Thoracic aorta (tissue), 2 donors: ENCODE measurements at regions not wholly inside any gene's neighbourhood (a gene's known extent, or its start where the extent isn't known, plus 50 kb on each side); places are given as distances from the start of the nearest gene placed in this dataset.
"Not testable (repeated sequence)": the region's sequence is repeated elsewhere in the genome, so short reads cannot be mapped to it uniquely, and the experiment has no call there.

ENCODE experiments used
- ATAC-seq: fragments of 150-250 bp; one replicate; pipeline ENCODE4 v1.8.0; 2017; ENCODE audit warnings: low read depth; ENCODE audit not compliant: insufficient number of reproducible peaks, low FRiP score
- DNase-seq: peaks from one replicate; pipeline ENCODE4 v3.0.0-alpha.2; 2020; ENCODE audit warnings: low spot score
- H3K27ac ChIP-seq, 2 donors: fragments of 200-600 bp; sonication (generic); 1 replicate in 1 of 2; 2 replicates in 1 of 2; pipeline ENCODE4 v1.5.1; 2016; ENCODE audit warnings: mild to moderate bottlenecking in 2 of 2, moderate library complexity in 2 of 2
- H3K27me3 ChIP-seq: fragments of 200-600 bp; sonication (generic); replicated peaks from 2 replicates; pipeline ENCODE4 v1.6.0; 2016; ENCODE audit warnings: mild to moderate bottlenecking; ENCODE audit not compliant: insufficient read depth
- H3K36me3 ChIP-seq: fragments of 200-600 bp; sonication (generic); one replicate; pipeline ENCODE4 v1.5.1; 2016
- H3K4me1 ChIP-seq, 2 donors: fragments of 200-600 bp; sonication (generic); 1 replicate in 1 of 2; 2 replicates in 1 of 2; pipeline versions ENCODE4 v1.5.1 to v1.6.0; 2016; ENCODE audit warnings: low read depth in 2 of 2, mild to moderate bottlenecking in 1 of 2; ENCODE audit not compliant: control insufficient read depth in 1 of 2
- H3K4me3 ChIP-seq: fragments of 200-600 bp; sonication (generic); 2 replicates; pipeline ENCODE4 v1.5.1; 2016; ENCODE audit warnings: mild to moderate bottlenecking
- H3K9me3 ChIP-seq: fragments of 200-600 bp; sonication (generic); 2 replicates; pipeline ENCODE4 v1.5.1; 2016
- TF ChIP-seq, protein P1 (sequence below): fragments of 200-600 bp; sonication (generic); IDR thresholded peaks from one replicate; pipeline ENCODE4 v1.5.1; 2019; ENCODE audit warnings: antibody characterized with exemption

GRCh38 chr2:88802026-88802425 lies 110.6 kb downstream of the RPIA start:
- not testable (repeated sequence) for H3K27ac ChIP-seq, DNase-seq, H3K36me3 ChIP-seq, ATAC-seq, H3K4me1 ChIP-seq, H3K4me3 ChIP-seq, H3K9me3 ChIP-seq, H3K27me3 ChIP-seq

DNA sequence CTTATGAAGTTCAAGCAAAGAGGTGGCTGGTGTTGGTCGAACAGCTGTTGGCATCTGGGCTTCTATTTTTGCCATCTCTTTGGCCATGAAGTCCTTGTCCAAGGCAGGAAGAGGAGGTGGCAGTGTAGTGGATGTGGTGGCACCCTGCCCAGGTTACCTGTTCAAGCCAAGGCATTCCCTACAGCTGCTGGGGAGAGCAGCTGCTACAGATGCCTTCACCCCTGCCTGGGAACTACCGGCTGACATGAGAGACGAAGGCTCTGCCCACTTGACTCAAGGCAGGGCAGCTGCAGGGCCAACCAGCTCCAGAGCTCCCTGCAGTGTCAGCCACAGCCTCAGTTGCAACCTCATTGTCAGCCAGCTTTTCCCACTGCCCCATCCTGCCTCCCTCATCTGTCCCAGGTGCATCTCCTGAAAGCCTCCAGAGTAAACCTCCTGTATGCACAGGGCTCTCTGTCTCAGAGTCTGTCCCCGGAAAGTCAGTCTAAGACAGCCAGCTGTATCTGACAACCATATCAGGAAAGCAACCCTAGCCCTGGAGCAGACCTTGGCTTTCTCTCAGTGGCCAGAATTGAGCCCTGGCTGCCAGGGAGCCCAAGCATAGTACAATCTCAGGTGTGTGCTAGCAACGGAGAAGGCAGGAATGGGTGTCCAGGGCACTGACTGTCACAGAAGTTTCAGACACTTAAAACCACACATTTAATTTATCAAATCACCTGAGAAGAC lies 115.9 kb downstream of the RPIA start:
- Histone ChIP-seq H3K9me3 (no peaks in the 10 kb centered on the region), H3K4me3 (no peak overlapping the region), H3K27me3 (no peaks in the 10 kb centered on the region), H3K36me3 (no peaks in the 10 kb centered on the region), H3K4me1 (no peaks in the 10 kb centered on the region), H3K27ac (no peak overlapping the region)
- ATAC-seq: no peak
- TF ChIP-seq, protein P1, sequence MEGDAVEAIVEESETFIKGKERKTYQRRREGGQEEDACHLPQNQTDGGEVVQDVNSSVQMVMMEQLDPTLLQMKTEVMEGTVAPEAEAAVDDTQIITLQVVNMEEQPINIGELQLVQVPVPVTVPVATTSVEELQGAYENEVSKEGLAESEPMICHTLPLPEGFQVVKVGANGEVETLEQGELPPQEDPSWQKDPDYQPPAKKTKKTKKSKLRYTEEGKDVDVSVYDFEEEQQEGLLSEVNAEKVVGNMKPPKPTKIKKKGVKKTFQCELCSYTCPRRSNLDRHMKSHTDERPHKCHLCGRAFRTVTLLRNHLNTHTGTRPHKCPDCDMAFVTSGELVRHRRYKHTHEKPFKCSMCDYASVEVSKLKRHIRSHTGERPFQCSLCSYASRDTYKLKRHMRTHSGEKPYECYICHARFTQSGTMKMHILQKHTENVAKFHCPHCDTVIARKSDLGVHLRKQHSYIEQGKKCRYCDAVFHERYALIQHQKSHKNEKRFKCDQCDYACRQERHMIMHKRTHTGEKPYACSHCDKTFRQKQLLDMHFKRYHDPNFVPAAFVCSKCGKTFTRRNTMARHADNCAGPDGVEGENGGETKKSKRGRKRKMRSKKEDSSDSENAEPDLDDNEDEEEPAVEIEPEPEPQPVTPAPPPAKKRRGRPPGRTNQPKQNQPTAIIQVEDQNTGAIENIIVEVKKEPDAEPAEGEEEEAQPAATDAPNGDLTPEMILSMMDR: no peak
- no peak for DNase-seq

DNA sequence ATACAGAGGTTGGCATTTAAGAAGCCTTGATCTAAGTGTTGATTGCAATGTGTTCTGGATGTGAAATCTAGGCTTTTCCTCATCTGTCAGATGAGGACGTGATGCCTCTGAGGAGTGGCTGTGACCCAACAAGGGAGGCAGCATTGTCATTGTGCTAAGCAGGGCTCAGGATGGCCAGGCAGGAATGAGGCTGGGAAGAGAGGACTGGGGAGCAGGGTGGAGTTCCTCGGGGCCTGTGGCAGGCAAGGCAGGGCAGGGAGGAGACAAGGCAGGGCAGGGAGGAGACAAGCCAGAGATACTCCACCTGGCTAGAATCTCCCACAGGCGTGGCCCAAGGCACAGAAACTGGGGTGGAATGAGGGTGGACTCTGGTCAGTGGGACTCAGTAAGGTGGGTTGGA lies 116.6 kb downstream of the RPIA start:
- H3K4me1 ChIP-seq: no peaks in the 10 kb centered on the region
- H3K36me3 ChIP-seq: no peaks in the 10 kb centered on the region
- no peak for ATAC-seq
- H3K9me3 ChIP-seq: no peaks in the 10 kb centered on the region
- H3K27me3 ChIP-seq: no peaks in the 10 kb centered on the region
- H3K27ac ChIP-seq: no peak overlapping the region
- TF ChIP-seq, protein P1: no peak
- no peak overlapping the region for H3K4me3 ChIP-seq
- no peak for DNase-seq

DNA sequence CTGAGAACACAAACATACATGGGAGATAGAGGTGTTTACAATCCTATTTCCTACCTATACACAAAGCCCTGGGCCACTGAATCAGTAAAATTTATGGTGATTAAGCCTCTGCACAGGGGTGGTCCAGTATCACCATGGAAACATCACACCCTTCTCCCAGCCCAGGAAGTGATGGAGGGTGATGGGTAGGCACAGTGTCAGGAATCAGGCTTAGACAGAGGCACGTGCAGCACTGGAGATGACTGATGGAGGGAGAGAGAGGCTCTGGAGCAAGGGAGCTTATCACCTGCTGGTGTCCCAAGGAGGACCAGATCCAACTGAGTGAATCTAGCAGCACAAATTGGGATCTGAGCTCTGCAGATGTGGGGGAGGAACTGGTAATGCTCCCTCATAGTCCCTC lies 117.2 kb downstream of the RPIA start:
- H3K4me3 ChIP-seq: no peak overlapping the region
- no peaks in the 10 kb centered on the region for H3K27me3 ChIP-seq
- no peaks in the 10 kb centered on the region for H3K36me3 ChIP-seq
- H3K9me3 ChIP-seq: no peaks in the 10 kb centered on the region
- DNase-seq (no peak), ATAC-seq (no peak)
- TF ChIP-seq, protein P1: no peak
- no peaks in the 10 kb centered on the region for H3K4me1 ChIP-seq
- no peak overlapping the region for H3K27ac ChIP-seq

DNA sequence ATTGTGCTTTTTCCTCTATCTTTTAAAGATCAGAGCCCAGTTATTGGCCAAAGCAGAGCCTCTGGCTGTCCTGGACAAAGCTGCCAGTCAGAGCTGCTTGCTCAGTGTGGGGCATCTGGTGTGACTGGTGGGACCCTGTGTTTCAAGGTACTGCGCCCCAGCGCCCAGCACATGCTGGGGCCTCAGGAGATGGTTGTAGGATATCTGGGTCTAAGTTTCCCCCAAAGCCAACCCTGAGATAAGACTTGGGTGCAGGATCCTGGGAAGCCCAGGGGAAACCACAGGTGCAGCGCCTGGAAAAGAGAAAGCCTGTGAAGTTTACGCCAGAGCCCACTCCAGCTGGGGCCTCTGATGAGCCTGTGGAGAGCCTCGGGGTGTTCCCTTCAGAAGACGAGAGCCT lies 117.7 kb downstream of the RPIA start:
- no peak overlapping the region for H3K4me3 ChIP-seq
- no peaks in the 10 kb centered on the region for H3K4me1 ChIP-seq
- DNase-seq: no peak
- H3K27ac ChIP-seq: no peak overlapping the region
- ATAC-seq: no peak
- no peaks in the 10 kb centered on the region for H3K27me3 ChIP-seq
- no peaks in the 10 kb centered on the region for H3K9me3 ChIP-seq
- TF ChIP-seq, protein P1: no peak
- H3K36me3 ChIP-seq: no peaks in the 10 kb centered on the region

GRCh38 chr2:88810017-88810416 lies 118.5 kb downstream of the RPIA start:
- no peak for ATAC-seq
- Histone ChIP-seq H3K27me3 (no peaks in the 10 kb centered on the region), H3K36me3 (no peaks in the 10 kb centered on the region), H3K27ac (no peak overlapping the region), H3K4me1 (no peaks in the 10 kb centered on the region), H3K9me3 (no peaks in the 10 kb centered on the region), H3K4me3 (no peak overlapping the region)
- TF ChIP-seq, protein P1: no peak
- no peak for DNase-seq
